ENCODE measurements at regions not wholly inside any gene's neighbourhood (a gene's known extent, or its start where the extent isn't known, plus 50 kb on each side); places are given as distances from the start of the nearest gene placed in this dataset.
"Not testable (repeated sequence)": the region's sequence is repeated elsewhere in the genome, so short reads cannot be mapped to it uniquely, and the experiment has no call there.

DNA sequence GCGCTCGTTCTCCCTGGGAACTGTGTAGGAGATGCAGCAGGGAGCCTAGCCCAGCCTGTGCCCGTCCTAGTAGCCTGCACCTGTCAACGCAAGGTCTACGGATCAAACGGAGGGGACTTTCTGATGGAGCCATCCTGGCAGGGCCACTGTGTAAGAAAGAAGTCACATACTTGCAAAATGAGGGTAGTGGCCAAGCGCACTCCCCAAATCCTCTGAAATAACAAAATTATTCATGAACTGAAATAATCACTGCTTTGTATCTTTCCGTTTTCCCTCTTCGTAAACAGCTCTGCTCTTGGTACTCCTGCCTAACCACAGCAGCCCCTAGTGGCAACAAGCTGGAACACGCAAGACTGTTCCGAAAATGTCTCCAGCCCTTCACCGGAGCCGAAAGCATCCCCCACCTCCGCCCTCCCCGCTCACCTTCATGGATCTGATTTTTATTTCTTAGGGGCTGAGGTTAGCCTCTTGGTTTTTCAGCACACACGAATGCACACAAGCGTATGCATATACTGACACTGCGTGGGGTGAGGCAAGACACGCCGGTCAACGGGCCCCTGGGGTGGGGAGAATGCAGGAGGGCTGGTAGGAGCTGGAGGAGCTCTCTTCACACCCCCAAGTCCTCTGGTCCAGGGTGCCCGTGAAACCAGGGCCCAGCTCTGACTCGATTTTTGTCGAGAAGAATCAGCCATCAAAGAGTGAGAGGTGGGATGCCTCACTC, 100.8 kb downstream of the ABCC12 start:
- peak; percentile 31 for DNase-seq

DNA sequence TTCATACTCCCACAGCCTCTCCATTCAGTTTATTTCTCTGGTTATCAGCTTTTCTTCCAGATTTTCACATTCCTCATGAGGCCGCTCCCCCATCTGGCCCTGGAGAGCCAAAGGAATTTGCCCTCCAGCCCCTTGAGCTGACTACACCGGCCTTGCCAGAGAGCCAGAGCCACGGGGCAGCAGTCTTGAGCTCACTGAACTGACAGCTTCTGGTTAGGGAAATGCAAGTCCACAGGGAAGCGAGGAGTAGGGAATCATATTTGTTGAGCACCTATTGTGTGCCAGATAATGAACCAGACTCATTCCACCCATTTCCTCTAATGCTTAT, 102.4 kb downstream of the ABCC12 start:
- no peak for DNase-seq

DNA sequence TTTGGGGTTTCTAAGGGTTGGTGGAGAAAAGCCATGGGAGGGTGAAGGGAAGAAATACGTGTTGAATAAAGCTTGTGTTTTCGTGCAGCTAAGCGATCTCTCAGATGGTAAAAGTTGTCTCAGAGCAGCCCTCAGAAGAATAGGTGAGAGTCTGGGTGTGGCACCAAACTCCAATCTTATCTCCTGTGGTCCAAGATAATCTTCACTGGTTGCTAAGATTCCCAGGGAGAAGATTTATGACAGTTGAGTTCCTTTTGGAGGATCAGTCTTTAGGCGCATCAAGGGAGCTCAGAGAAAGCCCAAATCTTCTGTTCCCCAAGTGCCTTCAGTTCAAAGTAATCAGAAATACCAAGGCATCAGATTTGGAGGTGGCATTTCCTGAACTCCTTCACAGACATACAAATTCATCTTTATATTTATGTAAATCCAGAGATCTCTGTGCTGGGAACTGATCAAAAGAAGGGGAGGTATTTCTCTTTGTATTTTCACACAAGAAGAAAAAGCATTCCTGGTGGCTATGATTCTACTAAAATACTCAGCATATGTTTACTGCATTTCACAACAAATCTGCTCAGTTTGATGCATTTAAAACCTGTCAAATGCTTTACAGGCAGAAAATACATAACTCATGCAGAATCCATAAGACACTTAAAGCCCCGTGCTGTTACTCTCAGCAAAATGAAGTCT, 102.9 kb downstream of the ABCC12 start:
- DNase-seq: no peak

DNA sequence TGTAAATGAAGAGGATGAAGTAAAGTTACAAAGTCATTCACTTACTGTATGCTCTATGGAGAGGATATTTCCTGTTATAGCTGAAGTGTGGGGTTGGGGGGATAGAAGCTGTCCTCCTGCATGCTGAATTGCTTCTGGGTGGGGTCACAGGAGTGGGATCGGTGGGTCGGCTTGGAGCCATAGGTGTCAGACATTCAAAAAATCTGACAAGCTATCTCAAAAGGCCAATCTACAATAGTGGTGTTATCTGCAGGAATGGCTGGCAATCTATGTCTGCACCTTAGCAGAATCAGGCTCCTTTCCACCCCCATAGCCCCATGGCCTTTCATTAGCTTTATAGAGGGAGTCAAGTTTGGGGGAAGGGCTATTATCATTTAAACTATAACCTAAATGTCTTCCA, 104.9 kb downstream of the ABCC12 start:
- no peak for DNase-seq

DNA sequence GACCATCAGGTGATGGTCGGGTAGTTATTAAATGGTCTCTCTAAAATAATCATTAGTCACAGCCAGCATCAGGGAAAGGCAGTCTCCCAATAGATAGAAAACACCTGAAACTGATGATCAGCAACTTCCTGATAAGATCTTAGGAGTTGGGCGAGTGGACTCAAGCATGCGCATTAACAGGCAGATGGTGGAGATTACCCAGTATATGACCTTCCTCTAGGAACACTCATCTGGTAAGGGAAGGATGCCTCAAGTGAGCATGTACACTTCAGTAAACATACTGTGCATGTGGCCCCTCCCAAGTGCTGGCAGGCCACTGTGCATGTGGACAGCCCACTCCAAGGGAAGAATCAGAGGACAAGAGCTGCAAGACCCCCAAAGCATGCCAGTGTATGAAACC, 105.9 kb downstream of the ABCC12 start:
- DNase-seq: no peak

DNA sequence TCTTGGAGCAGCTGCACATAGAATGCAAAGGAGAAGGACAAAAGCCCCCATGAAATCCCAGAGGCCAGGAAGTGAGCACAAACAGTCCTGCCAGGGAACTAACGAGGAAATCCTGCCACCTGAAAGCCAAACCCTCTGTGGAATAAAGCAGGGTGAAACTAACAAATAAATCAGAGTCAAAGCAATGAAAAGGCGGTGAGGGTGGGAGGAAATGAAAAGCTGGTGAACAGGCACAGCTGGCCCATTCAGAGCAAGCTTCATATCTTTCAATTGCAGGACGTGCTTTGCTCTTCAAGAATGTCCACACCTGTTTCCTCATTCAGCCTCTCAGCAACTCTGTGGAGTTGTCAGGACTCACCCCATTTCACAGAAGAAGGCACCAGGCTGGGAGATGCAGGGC, 108.1 kb downstream of the ABCC12 start:
- DNase-seq: no peak

DNA sequence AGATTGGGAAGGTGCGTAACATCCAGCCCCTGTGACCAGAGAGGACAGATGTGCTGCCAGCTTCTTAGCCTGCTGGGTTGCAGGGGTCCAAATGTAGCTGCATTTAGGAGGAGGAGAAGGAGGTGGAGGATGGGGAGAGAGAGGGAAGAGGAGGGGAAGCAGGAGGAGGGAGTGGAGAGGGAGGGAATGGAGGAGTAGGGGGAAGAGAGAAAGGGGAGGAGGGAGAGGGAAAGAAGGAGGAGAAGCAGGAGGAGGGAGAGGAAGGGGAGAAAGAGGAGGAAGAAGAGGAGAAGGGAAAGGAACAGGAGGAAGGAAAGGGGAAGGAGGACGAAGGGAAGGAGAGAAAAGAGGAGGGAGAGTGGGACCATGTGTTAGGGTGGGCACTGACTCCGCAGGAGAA, 108.6 kb downstream of the ABCC12 start:
- DNase-seq: no peak

DNA sequence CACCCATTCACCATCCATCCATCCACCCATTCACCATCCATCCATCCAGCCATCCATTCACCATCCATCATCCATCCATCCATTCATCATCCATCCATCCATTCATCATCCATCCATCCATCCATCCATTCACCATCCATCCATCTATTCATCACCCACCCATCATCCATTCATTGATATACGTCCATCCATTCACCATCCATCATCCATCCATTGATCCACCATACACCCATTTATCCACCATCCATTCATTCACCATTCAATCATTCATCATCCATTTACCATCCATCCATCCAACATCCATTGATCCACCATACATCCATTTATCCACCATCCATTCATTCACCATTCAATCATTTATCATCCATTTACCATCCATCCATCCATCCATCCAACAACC, 111.7 kb downstream of the ABCC12 start:
- no peak for DNase-seq

DNA sequence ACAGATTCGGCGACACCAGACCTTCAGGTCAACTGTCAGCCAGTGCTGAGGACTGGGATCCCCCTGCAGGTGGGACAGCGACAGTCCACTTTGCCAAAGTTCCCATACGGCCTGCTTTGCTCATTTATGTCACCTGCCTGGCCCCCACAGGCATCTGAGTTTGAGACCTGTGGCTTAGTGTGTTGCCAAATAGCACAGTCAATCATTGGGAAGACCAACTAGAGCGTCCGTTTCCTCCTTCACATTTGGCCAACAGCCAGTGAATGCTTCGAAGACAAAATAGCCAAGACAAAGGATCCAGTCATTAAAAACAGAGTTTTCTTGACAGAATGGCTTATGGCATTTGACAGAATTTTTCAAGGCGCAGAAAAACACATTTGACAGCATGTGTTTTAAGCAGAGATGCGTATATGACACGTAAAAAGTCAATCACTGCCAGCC, 113.8 kb downstream of the ABCC12 start:
- DNase-seq: no peak

DNA sequence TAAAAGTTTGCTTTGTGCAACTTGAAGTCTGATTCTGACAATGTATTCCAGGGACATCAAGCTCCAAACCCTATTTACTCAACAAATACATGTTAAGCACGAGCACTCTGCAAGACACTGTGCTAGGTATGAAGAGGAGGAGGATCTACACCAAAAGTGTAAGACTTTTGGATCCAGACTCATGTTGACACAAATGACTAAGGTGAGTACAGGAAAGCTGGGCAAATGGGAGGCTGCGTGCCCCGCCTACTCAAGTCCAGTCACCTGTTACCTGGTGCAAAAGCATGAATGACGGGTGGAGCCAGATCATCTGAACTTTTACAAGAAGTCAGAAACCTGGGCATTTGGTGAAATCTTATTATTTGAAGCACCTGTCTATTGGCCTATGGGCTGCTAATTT, 120.7 kb downstream of the ABCC12 start:
- no peak for DNase-seq

DNA sequence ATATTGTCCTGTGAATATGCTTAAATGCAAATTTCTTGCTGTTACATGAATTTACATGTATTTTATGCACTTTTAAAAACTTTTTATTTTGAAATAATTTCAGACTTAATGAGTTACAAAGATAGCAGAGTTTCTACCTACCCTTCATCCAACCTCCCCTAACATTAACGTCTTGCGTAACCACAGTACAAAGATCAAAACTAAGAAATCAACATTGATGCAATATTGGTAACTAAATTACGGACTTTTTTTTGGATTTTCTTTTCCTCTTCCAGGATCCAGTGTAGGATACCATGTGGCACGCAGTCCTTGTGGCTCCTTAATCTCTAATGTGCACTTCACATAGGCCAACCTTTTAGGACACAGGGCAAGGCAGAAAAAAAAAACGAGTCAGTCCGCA, 124.9 kb downstream of the ABCC12 start:
- DNase-seq: no peak

DNA sequence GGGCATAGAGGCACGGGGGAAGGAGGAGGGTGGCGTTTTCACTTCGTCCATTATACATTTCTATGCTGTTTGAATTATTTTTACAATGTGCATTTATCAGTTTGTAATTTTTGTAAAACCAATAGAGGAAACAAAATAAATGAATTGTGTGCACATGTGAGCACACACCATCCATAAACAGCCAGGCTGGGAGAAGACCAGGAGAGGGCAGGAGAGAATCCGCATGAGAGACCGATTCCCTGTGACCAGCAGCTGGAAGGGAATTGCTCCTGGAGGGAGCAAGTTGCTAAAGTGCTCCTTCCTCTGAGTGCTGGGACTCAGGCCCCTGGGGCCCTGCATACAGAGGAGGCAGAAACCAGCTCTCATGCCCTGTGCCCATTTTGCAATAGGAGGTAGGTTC, 126.0 kb downstream of the ABCC12 start:
- no peak for DNase-seq

DNA sequence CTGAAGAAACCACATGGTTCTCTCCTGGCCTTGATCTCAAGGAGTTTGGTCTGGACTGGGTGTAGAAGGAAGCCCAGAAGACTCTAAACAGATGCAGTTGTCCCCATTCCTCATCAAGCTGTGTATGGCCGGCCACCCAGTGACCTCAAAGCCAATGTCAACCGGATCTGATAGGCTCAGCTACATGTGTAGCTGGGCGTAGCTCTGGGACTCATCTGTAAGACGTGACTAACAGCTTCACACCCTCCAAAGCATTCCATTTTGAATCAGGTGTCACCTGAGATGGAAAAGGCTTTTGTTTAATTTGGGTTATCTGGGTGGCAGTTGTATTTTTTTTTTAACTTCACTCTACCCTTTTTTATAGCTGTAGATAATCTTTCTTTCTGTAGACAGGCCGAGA, 130.4 kb downstream of the ABCC12 start:
- no peak for DNase-seq

DNA sequence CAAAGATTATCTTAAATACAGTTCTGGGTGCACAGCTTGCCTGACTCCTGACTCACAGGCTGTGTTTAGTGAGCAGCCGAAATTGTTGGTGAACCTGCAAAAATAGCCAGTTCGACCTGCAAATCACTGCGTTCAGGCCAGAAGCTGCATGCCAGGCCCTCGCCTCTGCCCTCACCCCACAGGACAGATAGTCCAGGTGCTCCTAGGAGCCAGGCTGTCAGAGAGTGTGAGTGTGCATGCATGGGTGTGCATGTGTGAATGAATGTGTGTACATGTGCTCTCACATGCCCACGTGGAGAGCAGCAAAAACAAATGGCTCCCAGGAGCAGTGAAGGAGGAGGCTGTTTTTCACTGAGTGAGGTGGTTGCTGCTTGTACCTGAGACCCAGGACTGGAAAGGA, 131.8 kb downstream of the ABCC12 start:
- no peak for DNase-seq

DNA sequence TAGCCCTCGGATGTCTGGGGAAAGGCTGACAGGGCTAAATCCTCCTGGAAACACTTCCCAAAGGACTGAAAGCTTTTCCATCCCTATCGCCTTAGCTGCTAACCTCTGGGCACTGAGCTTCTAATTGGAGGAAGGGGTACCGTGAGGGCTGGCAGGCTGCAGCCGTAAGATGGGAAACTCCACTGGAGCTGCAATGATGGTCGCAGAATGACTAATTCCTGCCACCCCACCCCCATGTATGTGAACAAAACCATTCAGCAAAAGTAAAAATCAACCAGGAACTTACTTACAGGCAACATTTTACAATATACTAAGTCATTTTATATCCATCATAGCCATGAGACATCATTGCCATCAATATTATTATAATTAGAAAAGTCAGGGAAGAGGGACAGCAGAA, 133.3 kb downstream of the ABCC12 start:
- DNase-seq: no peak

DNA sequence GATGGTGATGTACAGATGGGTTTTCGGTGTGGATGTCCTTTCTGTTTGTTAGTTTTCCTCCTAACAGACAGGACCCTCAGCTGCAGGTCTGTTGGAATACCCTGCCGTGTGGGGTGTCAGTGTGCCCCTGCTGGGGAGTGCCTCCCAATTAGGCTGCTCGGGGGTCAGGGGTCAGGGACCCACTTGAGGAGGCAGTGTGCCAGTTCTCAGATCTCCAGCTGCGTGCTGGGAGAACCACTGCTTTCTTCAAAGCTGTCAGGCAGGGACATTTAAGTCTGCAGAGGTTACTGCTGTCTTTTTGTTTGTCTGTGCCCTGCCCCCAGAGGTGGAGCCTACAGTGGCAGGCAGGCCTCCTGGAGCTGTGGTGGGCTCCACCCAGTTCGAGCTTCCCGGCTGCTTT, 135.2 kb downstream of the ABCC12 start:
- DNase-seq: not testable (repeated sequence)

DNA sequence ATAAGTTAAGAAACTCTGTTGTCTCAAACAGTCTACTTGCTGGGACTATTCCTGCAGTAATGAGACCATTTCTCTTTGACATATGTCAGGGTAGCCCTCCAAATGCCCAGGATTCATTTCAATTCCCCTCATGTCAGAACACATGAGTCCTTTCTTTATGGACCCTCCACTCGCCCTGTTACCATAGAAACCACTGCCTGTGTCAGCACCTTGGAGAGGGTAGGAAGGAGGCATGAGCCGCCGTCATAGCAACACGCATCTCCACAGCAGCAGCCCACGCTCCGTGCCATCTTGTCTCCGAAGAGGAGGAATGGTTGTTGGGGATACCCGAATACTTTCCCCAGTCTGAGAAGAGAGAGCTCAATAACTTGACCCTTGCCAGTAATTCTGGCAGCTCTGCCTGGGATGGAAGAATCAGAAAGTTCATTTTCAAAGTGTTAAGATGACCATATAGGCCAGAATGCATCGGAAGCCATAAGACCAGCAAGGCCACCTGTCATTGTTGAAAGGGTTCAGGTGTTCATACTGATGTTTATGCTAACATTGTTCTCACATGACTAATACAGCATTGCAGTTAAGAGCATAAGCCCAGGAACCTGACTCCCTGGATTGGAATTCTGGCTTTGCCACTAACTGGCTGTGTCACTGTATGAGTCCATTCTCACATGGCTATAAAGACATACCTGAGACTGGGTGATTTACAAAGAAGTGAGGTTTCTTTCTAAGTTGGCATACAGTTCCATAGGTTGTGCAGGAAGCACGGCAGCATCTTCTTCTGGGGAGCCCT, 141.3 kb downstream of the ABCC12 start:
- DNase-seq: no peak

DNA sequence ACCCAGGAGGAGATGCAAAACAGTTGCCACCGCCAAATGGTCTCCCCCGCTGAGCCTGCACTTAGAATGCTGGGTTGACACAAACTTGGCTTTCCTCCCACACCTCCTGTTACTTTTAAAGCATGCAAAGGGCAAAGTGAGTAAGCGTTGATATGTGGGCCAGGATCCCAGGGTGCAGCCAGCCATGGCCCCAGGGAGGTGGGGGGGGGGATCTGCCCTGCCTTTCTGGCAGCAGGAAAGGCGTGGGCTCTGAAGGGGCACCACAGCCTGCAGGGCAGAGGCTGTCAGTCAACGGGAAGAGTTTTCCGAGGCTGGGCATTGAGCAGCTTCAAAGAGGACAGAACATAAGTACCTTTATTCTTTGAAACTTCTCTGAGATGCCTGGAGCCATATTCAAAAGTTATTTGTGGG, 142.3 kb downstream of the ABCC12 start:
- DNase-seq: no peak

DNA sequence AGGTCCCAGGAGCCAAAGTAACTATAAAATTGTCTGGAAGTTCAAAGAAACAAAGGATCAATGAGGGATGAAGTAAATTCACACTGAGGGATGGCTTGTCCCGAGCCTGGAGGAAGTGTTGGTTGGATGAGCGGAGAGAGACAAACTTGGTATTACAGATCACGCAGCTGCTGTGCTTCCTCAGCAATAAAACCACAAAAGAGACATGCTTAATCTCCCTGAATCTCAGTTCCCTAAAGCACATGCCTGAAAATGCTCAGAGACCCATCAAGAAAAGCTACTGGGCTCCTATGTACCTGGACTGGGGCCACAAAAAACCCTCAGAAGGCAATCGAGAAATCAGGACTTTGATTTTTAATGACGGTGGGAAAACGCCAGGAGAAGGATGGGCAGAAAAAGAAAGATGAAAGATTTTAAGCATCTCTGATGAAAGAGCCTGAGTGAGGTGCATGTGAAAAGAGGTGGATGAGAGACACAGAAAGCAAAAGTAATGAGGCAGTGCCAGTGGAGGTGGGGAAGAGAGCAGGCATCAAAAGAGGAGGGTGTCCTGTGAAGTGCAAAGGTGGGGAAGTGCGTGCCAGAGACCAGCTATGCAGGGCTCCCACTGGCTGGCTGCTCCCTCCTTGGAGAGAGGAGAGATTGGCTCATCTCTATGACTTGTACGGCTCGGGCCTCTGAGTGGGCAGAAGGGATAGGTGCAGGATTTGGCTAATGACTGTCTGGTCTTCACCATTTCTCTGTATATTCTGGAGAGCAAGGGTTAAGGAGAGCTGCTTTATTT, 143.7 kb downstream of the ABCC12 start:
- DNase-seq: no peak

DNA sequence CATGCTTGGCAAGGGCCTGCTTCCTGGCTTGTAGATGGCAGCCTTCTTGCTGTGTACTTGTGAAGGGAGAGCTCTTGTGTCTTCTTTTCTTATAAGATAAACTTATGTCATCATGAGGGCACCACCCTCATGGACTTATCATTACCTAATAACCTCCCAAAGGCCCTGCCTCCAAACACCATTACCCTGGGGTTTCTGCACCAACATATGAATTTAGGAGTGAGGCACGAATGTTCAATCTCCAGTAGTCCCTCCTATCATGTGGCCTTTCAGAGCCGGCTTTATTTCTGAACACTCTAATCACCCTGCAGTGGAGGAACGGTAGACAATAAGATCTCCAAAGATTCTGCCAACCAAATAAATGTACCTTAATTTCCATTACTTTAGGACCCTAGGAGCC, 144.3 kb downstream of the ABCC12 start:
- no peak for DNase-seq

DNA sequence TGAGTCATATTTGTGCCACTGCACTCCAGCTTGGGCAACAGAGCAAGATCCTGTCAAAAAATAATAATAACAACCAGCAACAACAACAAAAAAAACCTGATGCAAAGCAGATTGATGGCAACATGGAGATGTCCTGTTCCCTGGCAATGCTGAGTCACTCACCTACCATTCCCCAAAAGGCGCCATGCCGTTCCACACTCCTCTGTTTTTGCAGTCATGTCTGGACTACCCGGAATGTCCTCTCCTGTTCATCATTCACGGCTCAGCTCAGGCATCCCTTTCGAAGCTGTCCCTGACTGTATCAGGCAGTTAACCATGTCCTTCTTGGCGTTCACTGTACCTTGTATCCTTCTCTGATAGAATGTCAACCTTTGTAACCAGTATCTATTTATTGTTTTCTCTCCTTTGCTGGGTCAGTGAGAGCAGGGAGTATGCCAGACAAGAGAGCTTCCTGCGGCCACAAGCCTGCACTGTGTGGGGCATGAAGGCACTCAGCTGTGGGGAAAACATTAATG, 147.7 kb downstream of the ABCC12 start:
- no peak for DNase-seq

DNA sequence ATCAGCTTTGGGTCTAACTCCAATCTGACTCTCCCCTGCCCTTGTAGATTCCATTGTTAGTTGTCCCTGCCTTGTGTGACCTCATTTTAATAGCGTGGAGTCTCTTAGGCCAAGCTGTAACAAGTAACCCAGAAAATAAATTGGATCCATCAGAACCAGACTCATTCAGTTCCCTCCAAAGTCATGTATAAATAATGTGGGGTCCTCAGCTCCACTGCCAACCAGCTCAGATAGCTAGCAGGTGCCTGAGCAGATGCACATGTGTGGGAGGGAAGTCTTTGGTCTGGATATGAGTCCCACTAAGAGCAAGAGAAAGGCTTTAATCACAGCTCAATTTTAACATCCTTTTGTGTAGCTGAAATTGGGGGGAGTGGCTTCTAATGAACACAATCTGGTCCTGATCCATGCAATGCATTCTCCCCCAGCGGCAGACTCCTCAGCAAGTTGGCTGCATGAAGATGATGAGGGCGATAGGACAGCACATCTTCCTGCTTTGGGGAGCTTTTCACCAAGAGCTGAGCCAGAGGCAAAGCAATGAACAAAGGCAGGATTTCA, 151.6 kb downstream of the ABCC12 start:
- no peak for DNase-seq

Data from CD4-positive, alpha-beta T cell treated with Interleukin-12 subunit alpha and Interleukin-12 subunit beta, for 1 hour (primary cell).